Fibroblast of the aortic adventitia (primary cell): ENCODE measurements at regions not wholly inside any gene's neighbourhood (a gene's known extent, or its start where the extent isn't known, plus 50 kb on each side); places are given as distances from the start of the nearest gene placed in this dataset.

Experiments
- DNase-seq: peaks from one replicate; pipeline ENCODE4 v3.0.0-alpha.2; 2010; ENCODE audit warnings: low read depth
- H3K4me3 ChIP-seq: 2 replicates; pipeline ENCODE4 v1.5.1; 2011; ENCODE audit warnings: low read depth, mild to moderate bottlenecking, control low read depth, low read length, moderate library complexity
- TF ChIP-seq, protein P1 (sequence below): IDR thresholded peaks from 2 replicates; pipeline ENCODE4 v1.5.1; 2011; ENCODE audit warnings: mild to moderate bottlenecking, low read length, control low read depth, inconsistent platforms; ENCODE audit not compliant: insufficient read depth

DNA sequence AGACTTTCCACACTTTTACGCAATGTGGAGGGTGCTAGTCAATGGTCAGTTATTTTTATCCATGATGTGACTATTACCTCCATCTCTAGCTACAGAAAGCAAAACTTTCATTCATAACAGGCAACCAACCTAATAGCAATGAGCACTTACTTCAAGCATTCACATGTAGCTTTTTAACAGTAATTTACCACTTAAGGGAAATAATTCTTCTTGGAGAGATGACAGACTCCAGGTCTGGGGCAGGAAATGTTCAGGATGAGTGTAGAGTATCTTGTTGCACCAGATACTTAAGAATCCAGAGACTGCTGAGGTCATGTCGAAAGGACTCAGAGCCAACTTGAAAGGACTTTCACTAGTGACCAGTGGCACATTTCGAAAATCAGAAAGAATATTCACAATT is 347.6 kb downstream of the CHRM3 start:
- TF ChIP-seq, protein P1, sequence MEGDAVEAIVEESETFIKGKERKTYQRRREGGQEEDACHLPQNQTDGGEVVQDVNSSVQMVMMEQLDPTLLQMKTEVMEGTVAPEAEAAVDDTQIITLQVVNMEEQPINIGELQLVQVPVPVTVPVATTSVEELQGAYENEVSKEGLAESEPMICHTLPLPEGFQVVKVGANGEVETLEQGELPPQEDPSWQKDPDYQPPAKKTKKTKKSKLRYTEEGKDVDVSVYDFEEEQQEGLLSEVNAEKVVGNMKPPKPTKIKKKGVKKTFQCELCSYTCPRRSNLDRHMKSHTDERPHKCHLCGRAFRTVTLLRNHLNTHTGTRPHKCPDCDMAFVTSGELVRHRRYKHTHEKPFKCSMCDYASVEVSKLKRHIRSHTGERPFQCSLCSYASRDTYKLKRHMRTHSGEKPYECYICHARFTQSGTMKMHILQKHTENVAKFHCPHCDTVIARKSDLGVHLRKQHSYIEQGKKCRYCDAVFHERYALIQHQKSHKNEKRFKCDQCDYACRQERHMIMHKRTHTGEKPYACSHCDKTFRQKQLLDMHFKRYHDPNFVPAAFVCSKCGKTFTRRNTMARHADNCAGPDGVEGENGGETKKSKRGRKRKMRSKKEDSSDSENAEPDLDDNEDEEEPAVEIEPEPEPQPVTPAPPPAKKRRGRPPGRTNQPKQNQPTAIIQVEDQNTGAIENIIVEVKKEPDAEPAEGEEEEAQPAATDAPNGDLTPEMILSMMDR: no peak
- no peak for DNase-seq
- H3K4me3 ChIP-seq: no peak overlapping the region

DNA sequence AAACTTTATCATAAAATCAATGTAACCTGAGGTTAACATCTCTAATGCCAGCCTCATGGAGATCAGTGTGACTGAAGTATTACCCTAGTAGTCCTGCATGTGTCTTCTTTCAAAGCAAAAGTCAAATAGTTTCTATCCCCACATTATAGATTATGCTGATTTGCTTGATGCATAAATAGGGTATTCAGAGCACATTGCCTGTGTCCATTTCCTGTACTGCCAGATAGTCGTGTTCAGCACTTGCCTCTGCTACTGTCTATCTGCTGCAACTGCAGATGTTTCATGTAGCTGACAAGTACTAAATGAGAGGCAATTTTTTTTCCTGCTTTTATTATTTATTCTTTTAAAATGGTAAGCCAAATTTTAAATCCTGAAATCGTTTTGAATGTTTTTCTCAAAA is 348.7 kb downstream of the CHRM3 start:
- TF ChIP-seq, protein P1: no peak
- DNase-seq: no peak
- no peak overlapping the region for H3K4me3 ChIP-seq

DNA sequence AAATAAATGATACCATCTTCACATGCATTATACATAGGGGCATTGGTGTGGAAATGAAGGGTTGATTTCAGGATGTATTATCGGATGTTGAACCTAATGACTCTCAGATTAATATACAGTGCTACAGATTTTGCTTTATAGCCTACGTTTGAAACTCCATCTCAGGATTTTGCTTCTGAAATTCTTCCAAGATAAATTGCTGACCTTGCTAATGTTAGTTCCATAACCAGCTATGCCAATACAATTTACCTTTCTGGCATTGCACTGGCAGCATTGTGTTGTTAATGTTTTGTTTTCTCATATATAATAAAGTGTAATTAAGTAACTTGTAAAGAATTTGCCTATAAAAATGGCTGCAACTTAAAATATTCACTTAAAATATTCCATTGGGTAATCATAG is 350.1 kb downstream of the CHRM3 start:
- no peak for DNase-seq
- TF ChIP-seq, protein P1: no peak
- H3K4me3 ChIP-seq: no peak overlapping the region

DNA sequence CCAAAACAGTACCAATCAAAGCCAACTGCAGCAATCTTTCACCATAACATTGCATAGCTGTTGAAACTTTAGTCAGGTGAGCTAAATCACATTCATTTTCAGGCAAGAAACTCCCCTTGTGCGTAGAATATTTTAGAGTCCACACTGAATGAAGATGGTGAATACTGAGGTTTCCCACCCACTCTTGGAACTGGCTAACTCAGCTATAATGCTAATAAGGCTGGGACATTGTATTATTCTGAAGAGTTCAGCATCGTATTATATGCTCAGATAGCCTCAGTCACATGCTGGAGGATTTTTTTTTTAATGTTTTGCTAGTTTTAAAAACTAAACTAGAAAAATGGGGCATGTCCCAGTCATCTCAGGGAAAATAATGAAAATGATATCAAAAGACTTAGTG is 352.3 kb upstream of the FMN2 start:
- H3K4me3 ChIP-seq: no peak overlapping the region
- TF ChIP-seq, protein P1: no peak
- no peak for DNase-seq

DNA sequence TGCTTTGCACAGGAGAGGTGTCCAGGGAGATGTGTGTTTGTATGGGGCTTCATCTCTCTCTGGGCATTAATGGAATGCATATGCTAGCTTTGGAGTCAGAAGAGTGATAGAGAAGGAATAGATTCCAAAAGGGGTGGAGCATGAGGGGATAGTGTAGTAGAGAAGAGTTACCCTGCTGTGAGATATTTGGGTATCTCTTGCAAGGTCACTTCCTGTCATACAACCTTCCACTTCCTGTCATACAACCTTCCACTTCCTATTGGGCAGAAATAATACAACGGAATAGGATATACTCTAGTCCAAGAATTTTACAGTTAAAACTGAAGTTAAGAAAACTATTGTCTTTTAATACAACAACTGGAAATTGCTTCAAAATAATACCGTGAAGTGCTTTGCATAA is 351.8 kb upstream of the FMN2 start:
- no peak overlapping the region for H3K4me3 ChIP-seq
- TF ChIP-seq, protein P1: no peak
- no peak for DNase-seq

DNA sequence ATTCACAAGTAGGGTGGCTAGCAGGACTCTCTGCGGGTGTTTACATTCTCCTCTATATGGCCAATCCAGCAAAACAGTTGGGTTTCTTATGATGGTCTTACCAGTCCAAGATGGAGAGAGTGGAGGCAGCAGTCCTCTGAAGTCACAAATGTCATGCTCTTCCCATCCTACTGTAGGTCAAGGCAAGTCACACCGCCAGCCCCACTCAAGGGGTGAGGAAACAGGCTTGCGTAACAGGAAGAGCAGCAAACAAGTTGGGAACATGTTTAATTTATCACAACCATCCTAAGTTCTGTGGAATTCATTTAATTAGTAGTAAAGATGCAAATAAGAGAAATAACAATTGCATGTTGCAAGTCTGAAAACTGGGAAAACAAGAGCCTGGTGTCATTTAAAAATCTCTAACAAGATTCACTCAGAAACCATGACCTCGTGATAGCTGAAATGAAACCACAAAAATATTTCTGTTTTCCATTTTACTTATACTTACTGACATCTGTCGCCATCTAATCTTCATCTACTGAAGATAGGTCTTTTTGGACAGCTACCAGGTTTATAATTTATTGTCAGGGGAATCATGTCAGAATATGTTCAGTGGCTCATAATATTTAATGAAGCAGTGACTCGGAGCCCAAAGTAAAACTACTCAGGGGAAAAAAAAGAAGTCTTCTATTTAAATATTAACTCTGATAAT is 349.1 kb upstream of the FMN2 start:
- no peak overlapping the region for H3K4me3 ChIP-seq
- TF ChIP-seq, protein P1: no peak
- DNase-seq: no peak

DNA sequence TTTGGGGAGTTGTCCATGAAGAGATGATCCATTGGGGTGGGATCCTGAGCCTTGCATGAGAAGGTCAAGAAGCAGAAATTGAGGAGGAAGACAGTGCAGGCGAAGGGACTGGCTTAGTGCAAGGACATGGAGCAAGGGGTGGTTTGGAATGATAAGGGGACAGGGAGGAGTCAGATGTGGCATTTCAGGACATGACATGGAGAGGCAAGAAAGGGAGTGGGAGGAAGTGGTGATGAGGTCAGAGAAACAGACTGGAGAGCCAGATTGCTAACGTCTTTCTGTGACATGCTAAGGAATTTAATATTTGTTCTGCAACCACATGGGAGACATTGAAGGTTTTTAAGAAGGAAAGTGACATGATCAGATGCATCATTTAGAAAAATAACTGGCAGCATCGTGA is 346.8 kb upstream of the FMN2 start:
- no peak for DNase-seq
- TF ChIP-seq, protein P1: no peak
- H3K4me3 ChIP-seq: no peak overlapping the region
